DOHH2 (cell line): ENCODE measurements at regions not wholly inside any gene's neighbourhood (a gene's known extent, or its start where the extent isn't known, plus 50 kb on each side); places are given as distances from the start of the nearest gene placed in this dataset.

ENCODE experiments used
- H3F3A ChIP-seq: fragments of 200-600 bp; sonication (generic), shearing (Covaris generic); 2 replicates; pipeline ENCODE4 v1.6.0; 2016; ENCODE audit warnings: antibody characterized with exemption, mild to moderate bottlenecking; ENCODE audit not compliant: control insufficient read depth, insufficient read depth
- H3K27ac ChIP-seq: fragments of 200-600 bp; sonication (generic); 2 replicates; pipeline ENCODE4 v1.5.1; 2014; ENCODE audit warnings: low read depth, mild to moderate bottlenecking, low read length, moderate library complexity
- H3K27me3 ChIP-seq: fragments of 200-600 bp; sonication (generic); 2 replicates; pipeline ENCODE4 v1.6.1; 2014; ENCODE audit warnings: mild to moderate bottlenecking, low read length, mixed read lengths; ENCODE audit not compliant: control insufficient read depth
- H3K36me3 ChIP-seq: fragments of 200-600 bp; sonication (generic); 2 replicates; pipeline ENCODE4 v1.6.1; 2014; ENCODE audit warnings: mild to moderate bottlenecking, low read length, moderate library complexity, mixed read lengths; ENCODE audit not compliant: control insufficient read depth
- H3K4me1 ChIP-seq: fragments of 200-600 bp; sonication (generic); 2 replicates; pipeline ENCODE4 v1.6.1; 2014; ENCODE audit warnings: mild to moderate bottlenecking, low read length, mixed read lengths; ENCODE audit not compliant: control insufficient read depth
- H3K4me2 ChIP-seq: fragments of 200-600 bp; sonication (generic); 2 replicates; pipeline ENCODE4 v1.6.0; 2014; ENCODE audit warnings: mild to moderate bottlenecking, low read length, moderate library complexity
- H3K4me3 ChIP-seq: fragments of 200-600 bp; sonication (generic); 2 replicates; pipeline ENCODE4 v1.5.1; 2014; ENCODE audit warnings: mild to moderate bottlenecking, low read length, mixed read lengths
- H3K79me2 ChIP-seq: fragments of 200-600 bp; sonication (generic); 2 replicates; pipeline ENCODE4 v1.6.1; 2014; ENCODE audit warnings: mild to moderate bottlenecking, low read length, mixed read lengths; ENCODE audit not compliant: control insufficient read depth
- H3K9me2 ChIP-seq: fragments of 200-600 bp; sonication (generic); replicated peaks from 2 replicates; pipeline ENCODE4 v1.6.1; 2014; ENCODE audit warnings: mild to moderate bottlenecking, low read length, mixed read lengths; ENCODE audit not compliant: control insufficient read depth
- H3K9me3 ChIP-seq: fragments of 200-600 bp; sonication (generic); 2 replicates; pipeline ENCODE4 v1.6.1; 2014; ENCODE audit warnings: antibody characterized with exemption, low read length, mixed read lengths; ENCODE audit not compliant: control insufficient read depth, insufficient read depth
- H4K20me1 ChIP-seq: fragments of 200-600 bp; sonication (generic); 2 replicates; pipeline ENCODE4 v1.6.0; 2014; ENCODE audit warnings: low read depth, mild to moderate bottlenecking, antibody characterized with exemption, low read length, moderate library complexity; ENCODE audit not compliant: control insufficient read depth, insufficient read depth
- EZH2phosphoT487 ChIP-seq: fragments of 200-600 bp; sonication (generic); IDR thresholded peaks from 2 replicates; pipeline ENCODE4 v1.6.1; 2017; ENCODE audit warnings: borderline replicate concordance, mild to moderate bottlenecking, antibody characterized with exemption, low read length, moderate library complexity, mixed read lengths
- TF ChIP-seq, protein P1 (sequence below): fragments of 200-600 bp; sonication (generic); IDR thresholded peaks from one replicate; pipeline ENCODE4 v1.5.1; 2014; ENCODE audit warnings: antibody characterized with exemption, mild to moderate bottlenecking, low read depth, low read length; ENCODE audit not compliant: poor library complexity, severe bottlenecking

- Histone ChIP-seq H3K9me2 (no peaks in the 10 kb centered on the region), H3K36me3 (no peaks in the 10 kb centered on the region), H3K27ac (no peak overlapping the region), H3K4me3 (no peak overlapping the region), H3K27me3 (no peaks in the 10 kb centered on the region), H4K20me1 (no peaks in the 10 kb centered on the region), H3K4me2 (no peak overlapping the region), H3K79me2 (no peaks in the 10 kb centered on the region), H3K9me3 (no peaks in the 10 kb centered on the region), H3K4me1 (no peaks in the 10 kb centered on the region), H3F3A (no peaks in the 10 kb centered on the region)
- TF ChIP-seq, protein P1, sequence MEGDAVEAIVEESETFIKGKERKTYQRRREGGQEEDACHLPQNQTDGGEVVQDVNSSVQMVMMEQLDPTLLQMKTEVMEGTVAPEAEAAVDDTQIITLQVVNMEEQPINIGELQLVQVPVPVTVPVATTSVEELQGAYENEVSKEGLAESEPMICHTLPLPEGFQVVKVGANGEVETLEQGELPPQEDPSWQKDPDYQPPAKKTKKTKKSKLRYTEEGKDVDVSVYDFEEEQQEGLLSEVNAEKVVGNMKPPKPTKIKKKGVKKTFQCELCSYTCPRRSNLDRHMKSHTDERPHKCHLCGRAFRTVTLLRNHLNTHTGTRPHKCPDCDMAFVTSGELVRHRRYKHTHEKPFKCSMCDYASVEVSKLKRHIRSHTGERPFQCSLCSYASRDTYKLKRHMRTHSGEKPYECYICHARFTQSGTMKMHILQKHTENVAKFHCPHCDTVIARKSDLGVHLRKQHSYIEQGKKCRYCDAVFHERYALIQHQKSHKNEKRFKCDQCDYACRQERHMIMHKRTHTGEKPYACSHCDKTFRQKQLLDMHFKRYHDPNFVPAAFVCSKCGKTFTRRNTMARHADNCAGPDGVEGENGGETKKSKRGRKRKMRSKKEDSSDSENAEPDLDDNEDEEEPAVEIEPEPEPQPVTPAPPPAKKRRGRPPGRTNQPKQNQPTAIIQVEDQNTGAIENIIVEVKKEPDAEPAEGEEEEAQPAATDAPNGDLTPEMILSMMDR = no peak
- TF ChIP-seq EZH2phosphoT487 = no peak
Measured at GRCh38 chr4:86529436-86529835, 64.7 kb upstream of the PTPN13 start.

GRCh38 chr4:86530183-86530582, 63.9 kb upstream of the PTPN13 start:
- TF ChIP-seq EZH2phosphoT487 = no peak
- TF ChIP-seq, protein P1 = no peak

DNA sequence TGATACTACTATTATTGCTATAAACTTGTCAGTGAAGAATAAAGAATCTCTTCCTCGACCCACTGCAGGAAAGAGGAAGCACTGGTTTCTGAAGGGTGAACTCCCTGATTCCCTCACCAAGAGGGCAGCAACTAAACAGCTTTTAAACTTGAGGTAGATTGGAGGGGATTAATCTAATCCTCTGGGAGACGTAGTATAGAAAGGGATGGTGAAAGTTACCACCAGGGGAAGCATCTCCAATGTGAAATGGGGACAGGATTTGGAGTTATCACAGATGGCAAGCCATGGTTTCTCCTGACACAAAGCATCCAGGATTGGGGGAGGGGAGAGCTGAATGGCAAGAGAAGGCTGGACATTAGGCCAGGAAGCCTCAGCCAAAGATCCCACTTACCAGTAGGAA, 62.7 kb upstream of the PTPN13 start:
- no peak overlapping the region for H3K27ac ChIP-seq
- no peaks in the 10 kb centered on the region for H3K79me2 ChIP-seq
- H3K4me3 ChIP-seq = no peak overlapping the region
- no peaks in the 10 kb centered on the region for H3K9me2 ChIP-seq
- no peaks in the 10 kb centered on the region for H3K27me3 ChIP-seq
- no peaks in the 10 kb centered on the region for H4K20me1 ChIP-seq
- no peak for TF ChIP-seq EZH2phosphoT487
- TF ChIP-seq, protein P1 = no peak
- H3K4me2 ChIP-seq = no peak overlapping the region
- H3K4me1 ChIP-seq = no peaks in the 10 kb centered on the region
- H3K9me3 ChIP-seq = no peaks in the 10 kb centered on the region
- H3F3A ChIP-seq = no peaks in the 10 kb centered on the region
- no peaks in the 10 kb centered on the region for H3K36me3 ChIP-seq

More at GRCh38 chr4:86530183-86530582, 63.9 kb upstream of the PTPN13 start:
- Histone ChIP-seq H4K20me1 (no peaks in the 10 kb centered on the region), H3K36me3 (no peaks in the 10 kb centered on the region), H3K9me3 (no peaks in the 10 kb centered on the region), H3K4me3 (no peak overlapping the region), H3K4me1 (no peaks in the 10 kb centered on the region), H3K27ac (no peak overlapping the region), H3K79me2 (no peaks in the 10 kb centered on the region), H3K27me3 (no peaks in the 10 kb centered on the region), H3K9me2 (no peaks in the 10 kb centered on the region), H3F3A (no peaks in the 10 kb centered on the region), H3K4me2 (no peak overlapping the region)

- Histone ChIP-seq H3K9me3 (no peaks in the 10 kb centered on the region), H3F3A (no peaks in the 10 kb centered on the region), H3K4me1 (no peaks in the 10 kb centered on the region), H3K36me3 (no peaks in the 10 kb centered on the region), H3K4me3 (no peak overlapping the region), H3K9me2 (no peaks in the 10 kb centered on the region), H4K20me1 (no peaks in the 10 kb centered on the region), H3K4me2 (no peak overlapping the region), H3K27ac (no peak overlapping the region), H3K27me3 (no peaks in the 10 kb centered on the region), H3K79me2 (no peaks in the 10 kb centered on the region)
- TF ChIP-seq EZH2phosphoT487 = no peak
- TF ChIP-seq, protein P1 = no peak
Measured at GRCh38 chr4:86532851-86533250, 61.3 kb upstream of the PTPN13 start.
